Loucy (cell line): ENCODE measurements at regions not wholly inside any gene's neighbourhood (a gene's known extent, or its start where the extent isn't known, plus 50 kb on each side); places are given as distances from the start of the nearest gene placed in this dataset.
"Not testable (repeated sequence)": the region's sequence is repeated elsewhere in the genome, so short reads cannot be mapped to it uniquely, and the experiment has no call there.

ENCODE experiments used
- H2AFZ ChIP-seq: fragments of 200-600 bp; sonication (generic); 2 replicates; pipeline ENCODE4 v1.6.0; 2016; ENCODE audit warnings: antibody characterized with exemption, mild to moderate bottlenecking, low read length, moderate library complexity
- H3F3A ChIP-seq: fragments of 200-600 bp; 2 replicates; pipeline ENCODE4 v1.6.0; 2016; ENCODE audit warnings: antibody characterized with exemption, low read depth, mild to moderate bottlenecking
- H3K27me3 ChIP-seq: fragments of 200-600 bp; sonication (generic); 2 replicates; pipeline ENCODE4 v1.6.1; 2014; ENCODE audit warnings: low read length, mild to moderate bottlenecking; ENCODE audit not compliant: insufficient read depth, poor library complexity, severe bottlenecking
- H3K36me3 ChIP-seq: fragments of 200-600 bp; sonication (generic); 2 replicates; pipeline ENCODE4 v1.6.1; 2016; ENCODE audit warnings: low read length; ENCODE audit not compliant: insufficient read depth
- H3K4me1 ChIP-seq: fragments of 200-600 bp; sonication (generic); 2 replicates; pipeline ENCODE4 v1.5.1; 2014; ENCODE audit warnings: low read length, mild to moderate bottlenecking; ENCODE audit not compliant: insufficient read depth, poor library complexity, severe bottlenecking
- H3K4me2 ChIP-seq: fragments of 200-600 bp; sonication (generic); 2 replicates; pipeline ENCODE4 v1.6.0; 2014; ENCODE audit warnings: antibody characterized with exemption, low read length, low read depth, mild to moderate bottlenecking; ENCODE audit not compliant: poor library complexity, severe bottlenecking
- H3K4me3 ChIP-seq: fragments of 200-600 bp; sonication (generic); 2 replicates; pipeline ENCODE4 v1.5.1; 2014; ENCODE audit warnings: low read length, mild to moderate bottlenecking, mixed read lengths; ENCODE audit not compliant: poor library complexity, severe bottlenecking
- H3K79me2 ChIP-seq: fragments of 200-600 bp; sonication (generic); 2 replicates; pipeline ENCODE4 v1.6.1; 2014; ENCODE audit warnings: low read length; ENCODE audit not compliant: insufficient read depth
- H3K9ac ChIP-seq: fragments of 200-600 bp; sonication (generic); 2 replicates; pipeline ENCODE4 v1.6.0; 2014; ENCODE audit warnings: mild to moderate bottlenecking, low read depth, low read length, moderate library complexity; ENCODE audit not compliant: poor library complexity, severe bottlenecking
- H3K9me2 ChIP-seq: fragments of 200-600 bp; sonication (generic); replicated peaks from 2 replicates; pipeline ENCODE4 v1.6.1; 2016; ENCODE audit warnings: low read depth, low read length, mixed read lengths
- H3K9me3 ChIP-seq: fragments of 200-600 bp; sonication (generic); 2 replicates; pipeline ENCODE4 v1.6.1; 2014; ENCODE audit warnings: mild to moderate bottlenecking, antibody characterized with exemption, low read length, low read depth; ENCODE audit not compliant: insufficient read depth
- H4K20me1 ChIP-seq: fragments of 200-600 bp; sonication (generic); 2 replicates; pipeline ENCODE4 v1.6.0; 2014; ENCODE audit warnings: antibody characterized with exemption, low read length, mild to moderate bottlenecking; ENCODE audit not compliant: insufficient read depth, poor library complexity, severe bottlenecking
- EZH2phosphoT487 ChIP-seq: fragments of 200-600 bp; IDR thresholded peaks from 2 replicates; pipeline ENCODE4 v1.6.1; 2018; ENCODE audit warnings: antibody characterized with exemption, mild to moderate bottlenecking, moderate library complexity, borderline replicate concordance
- TF ChIP-seq, protein P1 (sequence below): fragments of 200-600 bp; sonication (generic); conservative IDR thresholded peaks from 2 replicates; pipeline ENCODE4 v1.5.1; 2014; ENCODE audit warnings: mild to moderate bottlenecking, antibody characterized with exemption, low read length

DNA sequence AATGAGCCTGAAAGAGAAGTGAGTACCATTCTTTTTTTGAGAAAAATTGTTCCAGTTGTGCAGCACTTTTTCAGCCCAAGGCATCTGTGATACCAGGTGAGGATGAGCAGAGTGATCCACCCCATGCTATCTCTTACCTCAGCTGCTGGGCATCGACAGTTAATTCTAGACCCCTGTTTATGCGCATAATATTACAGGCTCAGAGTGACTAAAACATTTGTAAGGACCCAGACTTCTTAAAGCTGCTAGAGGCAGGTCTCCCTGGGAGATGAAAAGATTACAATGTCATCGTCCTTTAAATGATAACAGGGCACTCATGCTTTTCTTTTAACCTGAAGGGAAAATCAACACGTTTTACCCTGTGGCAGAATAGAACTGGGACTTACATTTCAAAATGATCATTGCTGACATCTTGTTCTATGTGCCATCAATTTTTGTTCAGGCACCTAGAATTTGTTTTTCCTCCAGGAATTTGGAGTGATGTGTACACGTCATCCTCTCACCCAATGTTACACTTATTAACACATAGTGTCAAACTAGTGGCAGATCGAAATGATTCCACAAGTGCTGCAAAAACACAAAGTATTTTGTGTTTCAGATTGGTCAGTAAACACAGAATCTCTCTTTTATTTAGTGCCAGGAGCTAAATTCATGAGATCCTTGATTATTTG is 684.6 kb downstream of the UTRN start:
- Histone ChIP-seq H3K4me2 (no peak overlapping the region), H4K20me1 (no peaks in the 10 kb centered on the region), H3K4me1 (no peaks in the 10 kb centered on the region), H3F3A (no peaks in the 10 kb centered on the region), H2AFZ (no peak overlapping the region), H3K79me2 (no peaks in the 10 kb centered on the region), H3K27me3 (no peaks in the 10 kb centered on the region), H3K9ac (no peak overlapping the region), H3K9me2 (no peaks in the 10 kb centered on the region), H3K9me3 (no peaks in the 10 kb centered on the region), H3K4me3 (no peak overlapping the region), H3K36me3 (no peaks in the 10 kb centered on the region)
- no peak for TF ChIP-seq EZH2phosphoT487
- TF ChIP-seq, protein P1, sequence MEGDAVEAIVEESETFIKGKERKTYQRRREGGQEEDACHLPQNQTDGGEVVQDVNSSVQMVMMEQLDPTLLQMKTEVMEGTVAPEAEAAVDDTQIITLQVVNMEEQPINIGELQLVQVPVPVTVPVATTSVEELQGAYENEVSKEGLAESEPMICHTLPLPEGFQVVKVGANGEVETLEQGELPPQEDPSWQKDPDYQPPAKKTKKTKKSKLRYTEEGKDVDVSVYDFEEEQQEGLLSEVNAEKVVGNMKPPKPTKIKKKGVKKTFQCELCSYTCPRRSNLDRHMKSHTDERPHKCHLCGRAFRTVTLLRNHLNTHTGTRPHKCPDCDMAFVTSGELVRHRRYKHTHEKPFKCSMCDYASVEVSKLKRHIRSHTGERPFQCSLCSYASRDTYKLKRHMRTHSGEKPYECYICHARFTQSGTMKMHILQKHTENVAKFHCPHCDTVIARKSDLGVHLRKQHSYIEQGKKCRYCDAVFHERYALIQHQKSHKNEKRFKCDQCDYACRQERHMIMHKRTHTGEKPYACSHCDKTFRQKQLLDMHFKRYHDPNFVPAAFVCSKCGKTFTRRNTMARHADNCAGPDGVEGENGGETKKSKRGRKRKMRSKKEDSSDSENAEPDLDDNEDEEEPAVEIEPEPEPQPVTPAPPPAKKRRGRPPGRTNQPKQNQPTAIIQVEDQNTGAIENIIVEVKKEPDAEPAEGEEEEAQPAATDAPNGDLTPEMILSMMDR = no peak

DNA sequence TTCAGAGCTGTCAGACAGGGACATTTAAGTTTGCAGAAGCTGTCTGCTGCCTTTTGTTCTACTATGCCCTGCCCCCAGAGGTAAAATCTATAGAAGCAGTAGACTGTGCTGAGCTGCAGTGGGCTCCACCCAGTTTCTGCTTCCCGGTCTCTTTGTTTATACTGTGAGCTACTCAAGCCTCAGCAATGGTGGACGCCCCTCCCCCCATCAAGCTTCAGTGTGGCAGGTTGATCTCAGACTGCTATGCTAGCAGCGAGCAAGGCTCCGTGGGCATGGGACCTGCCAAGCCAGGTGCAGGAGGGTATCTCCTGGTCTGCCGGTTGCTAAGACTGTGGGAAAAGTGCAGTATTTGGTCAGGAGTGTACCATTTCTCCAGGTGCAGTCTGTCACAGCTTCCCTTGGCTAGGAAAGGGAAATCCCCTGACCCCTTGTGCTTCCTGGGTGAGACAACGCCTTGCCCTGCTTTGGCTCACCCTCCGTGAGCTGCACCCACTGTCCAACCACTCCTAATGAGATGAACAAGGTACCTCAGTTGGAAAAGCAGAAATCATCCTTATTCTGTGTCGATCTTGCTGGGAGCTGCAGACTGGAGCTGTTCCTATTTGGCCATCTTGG is 692.2 kb downstream of the UTRN start:
- 0 out of 2 replicates have a peak overlapping the region, but pooled peaks have one; percentile 43 for H2AFZ ChIP-seq
- H3K27me3 ChIP-seq, H3F3A ChIP-seq, H3K79me2 ChIP-seq, H3K4me3 ChIP-seq, H3K36me3 ChIP-seq, H3K9ac ChIP-seq, H3K9me3 ChIP-seq, H3K9me2 ChIP-seq, H3K4me1 ChIP-seq, H4K20me1 ChIP-seq, H3K4me2 ChIP-seq: not testable (repeated sequence)

DNA sequence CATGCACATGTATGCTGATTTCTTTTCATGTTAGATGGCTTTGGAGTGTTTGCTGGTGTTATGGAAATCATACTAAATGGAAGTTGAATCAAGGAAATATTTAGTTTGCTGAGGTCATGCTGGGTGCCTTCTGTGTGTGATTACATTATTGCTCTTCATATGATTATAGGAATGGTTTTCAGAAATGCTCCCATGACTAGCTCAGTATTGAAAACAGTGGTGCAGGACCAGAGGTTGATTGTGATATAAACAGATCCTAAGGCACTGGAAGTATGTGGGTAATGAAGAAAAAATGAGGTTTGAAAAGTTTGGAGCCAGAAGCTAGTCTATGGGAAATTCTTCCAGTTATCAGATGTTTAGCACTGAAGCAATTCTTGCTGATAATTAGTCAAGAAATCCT is 693.1 kb downstream of the UTRN start:
- H3F3A ChIP-seq = 0 out of 2 replicates have a peak, but pooled peaks cover 3% of the 10 kb centered on the region
- no peaks in the 10 kb centered on the region for H3K9me3 ChIP-seq
- no peak for TF ChIP-seq EZH2phosphoT487
- TF ChIP-seq, protein P1 = no peak
- no peak overlapping the region for H3K4me3 ChIP-seq
- H3K79me2 ChIP-seq = no peaks in the 10 kb centered on the region
- no peaks in the 10 kb centered on the region for H3K4me1 ChIP-seq
- H4K20me1 ChIP-seq = no peaks in the 10 kb centered on the region
- H2AFZ ChIP-seq = no peak overlapping the region
- H3K27me3 ChIP-seq = no peaks in the 10 kb centered on the region
- H3K9ac ChIP-seq = no peak overlapping the region
- no peaks in the 10 kb centered on the region for H3K9me2 ChIP-seq
- no peaks in the 10 kb centered on the region for H3K36me3 ChIP-seq
- H3K4me2 ChIP-seq = no peak overlapping the region

DNA sequence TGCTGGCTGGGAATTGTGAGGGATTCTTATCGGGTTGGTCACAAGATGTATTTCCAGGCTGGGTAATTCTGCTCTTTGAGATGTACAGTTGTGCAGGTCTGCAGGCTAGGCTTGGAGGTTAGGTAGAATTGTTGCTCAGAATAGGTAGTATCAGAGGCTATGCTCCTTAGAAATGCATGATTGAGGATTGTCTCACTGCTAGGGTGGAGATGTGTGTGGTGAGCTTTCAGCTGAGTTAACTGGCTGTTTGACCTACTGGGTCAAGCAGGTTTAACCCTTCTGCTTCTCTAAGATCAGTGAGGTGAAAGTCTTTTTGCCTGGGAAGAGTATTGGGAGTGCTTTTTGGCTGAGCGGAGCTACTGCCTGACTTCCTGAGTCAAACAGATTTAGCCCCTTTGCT is 701.1 kb downstream of the UTRN start:
- Histone ChIP-seq H3K27me3 (no peaks in the 10 kb centered on the region), H3F3A (no peaks in the 10 kb centered on the region), H3K9ac (no peak overlapping the region), H3K9me2 (no peaks in the 10 kb centered on the region), H3K36me3 (no peaks in the 10 kb centered on the region), H3K4me3 (no peak overlapping the region), H3K4me2 (no peak overlapping the region), H3K4me1 (peaks cover 10% of the 10 kb centered on the region), H4K20me1 (no peaks in the 10 kb centered on the region), H3K79me2 (no peaks in the 10 kb centered on the region), H3K9me3 (no peaks in the 10 kb centered on the region), H2AFZ (no peak overlapping the region)
- TF ChIP-seq, protein P1 = no peak
- TF ChIP-seq EZH2phosphoT487 = no peak
